Head of caudate nucleus (tissue), 42 donors: ENCODE measurements at regions not wholly inside any gene's neighbourhood (a gene's known extent, or its start where the extent isn't known, plus 50 kb on each side); places are given as distances from the start of the nearest gene placed in this dataset.

ENCODE experiments used
- DNase-seq, 42 donors: peaks; one replicate each; pipeline versions ENCODE4 v3.0.0 to v3.0.0-alpha.2; 2020 to 2021; ENCODE audit warnings: mixed read lengths in 7 of 42
- intact Hi-C: fragments of 100-400 bp; cut with DNase I; formaldehyde crosslinking; loops from one replicate; pipeline ENCODE4 v1.15.0; 2022

GRCh38 chr4:41358647-41359421 is 102.1 kb downstream of the UCHL1 start:
- intact Hi-C loops: no loop called here
- peak in 6 of 42 donors; percentile 19 to 65 (median 40) for DNase-seq

GRCh38 chr4:41359422-41359775 is 102.7 kb downstream of the UCHL1 start:
- DNase-seq: peak in 1 of 42 donors; percentile 36
- intact Hi-C loops: no loop called here

- DNase-seq: peak in 1 of 42 donors; percentile 47
- intact Hi-C loops: loop anchor here (10.0 kb wide), 2 partner anchors 65 to 145 kb away; no protein-coding TSS in a partner anchor
Measured at GRCh38 chr4:41359836-41360213, 103.1 kb downstream of the UCHL1 start.

- DNase-seq: peak; percentile 26 to 93 (median 83)
- intact Hi-C loops: loop anchor here (10.0 kb wide), 2 partner anchors 64 to 144 kb away; no protein-coding TSS in a partner anchor
Measured at GRCh38 chr4:41360214-41360920, 103.6 kb downstream of the UCHL1 start.

GRCh38 chr4:41360921-41361793 is 104.4 kb downstream of the UCHL1 start:
- DNase-seq: peak; percentile 39 to 83 (median 68)

GRCh38 chr4:41361794-41362526 is 105.2 kb downstream of the UCHL1 start:
- DNase-seq: peak in 18 of 42 donors; percentile 9 to 64 (median 38)
- intact Hi-C loops: loop anchor here (10.0 kb wide), 2 partner anchors 63 to 143 kb away; no protein-coding TSS in a partner anchor

More at GRCh38 chr4:41360921-41361793, 104.4 kb downstream of the UCHL1 start:
- intact Hi-C loops: loop anchor here (10.0 kb wide), 2 partner anchors 64 to 144 kb away; no protein-coding TSS in a partner anchor

- peak in 26 of 42 donors; percentile 18 to 78 (median 56) for DNase-seq
- intact Hi-C loops: loop anchor here (10.0 kb wide), 2 partner anchors 62 to 142 kb away; no protein-coding TSS in a partner anchor
Measured at GRCh38 chr4:41362621-41363383, 106.1 kb downstream of the UCHL1 start.

GRCh38 chr4:41363384-41363981 is 106.8 kb downstream of the UCHL1 start:
- intact Hi-C loops: loop anchor here (10.0 kb wide), 2 partner anchors 61 to 141 kb away; no protein-coding TSS in a partner anchor
- DNase-seq: peak in 18 of 42 donors; percentile 22 to 73 (median 42)

GRCh38 chr4:41364876-41365275 is 108.1 kb downstream of the UCHL1 start:
- intact Hi-C loops: loop anchor here (10.0 kb wide), 2 partner anchors 60 to 140 kb away; no protein-coding TSS in a partner anchor
- DNase-seq: peak in 1 of 42 donors; percentile 43

GRCh38 chr4:41365681-41366080 is 109.0 kb downstream of the UCHL1 start:
- intact Hi-C loops: loop anchor here (10.0 kb wide), 2 partner anchors 59 to 139 kb away; no protein-coding TSS in a partner anchor
- DNase-seq: peak; percentile 73 to 97 (median 92)

GRCh38 chr4:41366911-41367517 is 110.3 kb downstream of the UCHL1 start:
- peak in 1 of 42 donors; percentile 53 for DNase-seq
- intact Hi-C loops: loop anchor here (10.0 kb wide), 2 partner anchors 58 to 138 kb away; no protein-coding TSS in a partner anchor

GRCh38 chr4:41369680-41370079 is 113.0 kb downstream of the UCHL1 start:
- peak in 36 of 42 donors; percentile 19 to 85 (median 56) for DNase-seq
- intact Hi-C loops: loop anchor here (10.0 kb wide), 2 partner anchors 55 to 135 kb away; no protein-coding TSS in a partner anchor

GRCh38 chr4:41373221-41373620 is 116.5 kb downstream of the UCHL1 start:
- intact Hi-C loops: no loop called here
- peak in 1 of 42 donors; percentile 41 for DNase-seq

GRCh38 chr4:41374490-41374889 is 117.8 kb downstream of the UCHL1 start:
- intact Hi-C loops: no loop called here
- no peak for DNase-seq

- intact Hi-C loops: no loop called here
- DNase-seq: peak in 2 of 42 donors; percentile 40 to 44
Measured at GRCh38 chr4:41375561-41375960, 118.8 kb downstream of the UCHL1 start.

- intact Hi-C loops: no loop called here
- no peak for DNase-seq
Measured at GRCh38 chr4:41377196-41377595, 120.5 kb downstream of the UCHL1 start.
